ENCODE measurements at regions not wholly inside any gene's neighbourhood (a gene's known extent, or its start where the extent isn't known, plus 50 kb on each side); places are given as distances from the start of the nearest gene placed in this dataset.

DNA sequence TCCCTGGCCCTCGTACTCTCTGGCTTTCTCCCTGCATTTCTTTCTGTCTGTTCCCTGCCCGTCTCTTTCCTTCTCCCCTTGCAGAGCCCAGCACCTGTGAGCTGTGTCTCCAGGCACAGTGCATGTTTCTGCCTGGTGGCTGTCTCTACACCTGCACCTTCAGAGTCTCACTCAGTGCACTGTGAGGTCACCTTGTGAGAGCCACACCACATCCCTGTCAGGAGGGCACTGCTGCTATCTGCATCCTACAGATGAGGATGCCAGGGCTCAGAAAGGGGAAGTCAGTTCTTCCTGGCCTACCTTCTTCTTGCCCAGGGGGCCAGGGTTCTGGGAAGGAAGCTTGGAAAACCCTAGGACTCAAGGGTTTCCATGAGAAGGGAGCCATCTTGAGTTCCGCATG, 69.7 kb upstream of the NEURL1B start:
- H3K27ac ChIP-seq: no peak overlapping the region
- DNase-seq (no peak), ATAC-seq (ENCODE audit: low FRiP score in 2 of 2) (no peak)
- TF ChIP-seq CTCF (IDR thresholded peaks at IDR 0.05) (no peak), EP300 (IDR thresholded peaks at IDR 0.05) (no peak), POLR2AphosphoS5 (IDR thresholded peaks at IDR 0.05) (no peak)
- no peak overlapping the region for H3K4me3 ChIP-seq
- no peaks in the 10 kb centered on the region for H3K36me3 ChIP-seq
- H3K27me3 ChIP-seq: no peaks in the 10 kb centered on the region
- no peaks in the 10 kb centered on the region for H3K9me3 ChIP-seq
- WGBS, 2 donors: 52 to 65% methylated on average over 2 to 3 of the region's 3 CpGs
- H3K4me1 ChIP-seq: peaks cover 0 to 6% (median 0%) of the 10 kb centered on the region in 4 donors

- TF ChIP-seq CTCF (IDR thresholded peaks at IDR 0.05): no peak
- no peak for TF ChIP-seq EP300 (IDR thresholded peaks at IDR 0.05)
- no peak for TF ChIP-seq POLR2AphosphoS5 (IDR thresholded peaks at IDR 0.05)
- TF ChIP-seq POLR2A (IDR thresholded peaks at IDR 0.05): no peak
- Histone ChIP-seq H3K27ac (no peak overlapping the region), H3K27me3 (no peaks in the 10 kb centered on the region), H3K36me3 (no peaks in the 10 kb centered on the region), H3K4me3 (no peak overlapping the region), H3K9me3 (no peaks in the 10 kb centered on the region), H3K4me1 (peaks cover 0 to 3% (median 0%) of the 10 kb centered on the region in 4 donors)
- DNase-seq: no peak
- no peak for ATAC-seq (ENCODE audit: low FRiP score in 2 of 2)
- WGBS, 2 donors: 63 to 74% methylated on average over 3 of the region's 3 CpGs
Observed at GRCh38 chr5:172570594-172571334, 70.3 kb upstream of the NEURL1B start.

DNA sequence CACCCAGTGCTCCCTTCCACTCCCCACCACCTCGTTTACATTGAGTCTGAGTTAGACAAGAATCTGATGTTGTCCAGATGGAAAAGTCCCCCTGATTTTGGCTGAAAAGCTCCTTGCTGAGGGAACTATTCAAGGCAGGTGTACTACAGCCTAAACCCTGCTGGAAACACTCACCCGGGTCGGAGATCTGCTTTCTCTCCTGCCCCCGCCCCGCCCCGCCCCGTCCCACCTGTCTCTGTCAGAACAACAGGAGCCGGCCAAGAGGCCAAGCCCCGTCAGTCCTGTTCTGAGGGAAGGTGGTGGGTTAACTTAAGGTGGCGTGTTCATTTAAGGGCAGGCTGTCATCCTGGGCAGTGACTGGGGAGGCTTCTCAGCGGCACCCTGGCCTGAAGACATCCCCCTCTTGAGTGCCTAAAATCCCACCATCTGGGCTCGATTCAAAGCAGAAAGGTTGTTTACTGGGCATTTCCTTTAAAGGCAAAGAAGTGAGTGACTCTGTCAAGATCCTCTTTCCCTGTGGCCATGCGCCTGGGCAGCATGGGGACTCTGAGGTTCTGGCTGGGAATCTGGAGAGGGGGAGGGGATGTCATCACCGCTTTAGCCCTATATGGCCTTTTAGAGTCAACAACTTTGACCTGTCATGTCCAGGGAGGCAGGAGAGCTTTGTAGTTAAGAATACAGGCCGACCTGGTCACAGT, 71.1 kb upstream of the NEURL1B start:
- Histone ChIP-seq H3K4me1 (peaks cover 0 to 3% (median 0%) of the 10 kb centered on the region in 4 donors), H3K36me3 (no peaks in the 10 kb centered on the region), H3K9me3 (no peaks in the 10 kb centered on the region), H3K27me3 (no peaks in the 10 kb centered on the region), H3K27ac (no peak overlapping the region), H3K4me3 (no peak overlapping the region)
- 56 to 63% methylated on average over 14 to 15 of the region's 15 CpGs for WGBS, 2 donors
- ATAC-seq (ENCODE audit: low FRiP score in 2 of 2): no peak
- TF ChIP-seq CTCF (IDR thresholded peaks at IDR 0.05) (no peak), POLR2A (IDR thresholded peaks at IDR 0.05) (no peak), POLR2AphosphoS5 (IDR thresholded peaks at IDR 0.05) (no peak), EP300 (IDR thresholded peaks at IDR 0.05) (no peak)
- DNase-seq: no peak

DNA sequence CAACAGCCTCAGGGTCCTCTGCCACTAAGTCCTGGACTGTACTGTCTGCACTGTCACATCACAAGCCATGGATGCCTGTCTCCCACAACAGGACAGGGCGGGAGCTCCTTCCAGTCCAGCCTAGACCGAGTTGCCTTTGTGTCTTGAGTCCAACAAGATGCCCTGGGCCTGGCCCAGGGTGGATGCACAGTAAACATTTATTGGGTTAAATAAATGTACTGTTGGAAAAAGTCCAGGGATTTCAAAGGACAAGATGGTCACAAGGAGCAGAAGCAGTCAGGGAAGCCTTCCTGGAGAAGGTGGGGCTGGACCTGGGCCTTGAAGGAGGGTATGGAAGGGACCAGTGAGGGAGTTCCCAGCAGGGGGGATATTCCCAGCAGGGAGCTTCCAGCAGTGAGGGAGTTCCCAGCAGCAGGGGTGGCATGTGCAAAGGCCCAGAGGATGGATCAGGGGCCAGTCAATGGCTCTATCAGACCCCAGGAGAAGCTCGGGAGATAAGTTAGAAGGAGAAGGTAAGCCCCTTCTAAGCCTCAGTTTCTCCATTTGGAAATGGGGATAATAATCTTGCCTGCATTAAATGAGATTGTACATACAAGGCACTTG, 72.7 kb upstream of the NEURL1B start:
- 81 to 84% methylated on average over 3 of the region's 3 CpGs for WGBS, 2 donors
- DNase-seq (no peak), ATAC-seq (ENCODE audit: low FRiP score in 2 of 2) (no peak)
- H3K4me3 ChIP-seq: no peak overlapping the region
- H3K27me3 ChIP-seq: no peaks in the 10 kb centered on the region
- H3K9me3 ChIP-seq: no peaks in the 10 kb centered on the region
- no peak overlapping the region for H3K27ac ChIP-seq
- no peak for TF ChIP-seq POLR2AphosphoS5 (IDR thresholded peaks at IDR 0.05)
- TF ChIP-seq EP300 (IDR thresholded peaks at IDR 0.05): no peak
- TF ChIP-seq POLR2A (IDR thresholded peaks at IDR 0.05): no peak
- no peak for TF ChIP-seq CTCF (IDR thresholded peaks at IDR 0.05)
- no peaks in the 10 kb centered on the region for H3K36me3 ChIP-seq
- peaks cover 0 to 9% (median 2%) of the 10 kb centered on the region in 4 donors for H3K4me1 ChIP-seq
